ENCODE measurements at regions not wholly inside any gene's neighbourhood (a gene's known extent, or its start where the extent isn't known, plus 50 kb on each side); places are given as distances from the start of the nearest gene placed in this dataset.

DNA sequence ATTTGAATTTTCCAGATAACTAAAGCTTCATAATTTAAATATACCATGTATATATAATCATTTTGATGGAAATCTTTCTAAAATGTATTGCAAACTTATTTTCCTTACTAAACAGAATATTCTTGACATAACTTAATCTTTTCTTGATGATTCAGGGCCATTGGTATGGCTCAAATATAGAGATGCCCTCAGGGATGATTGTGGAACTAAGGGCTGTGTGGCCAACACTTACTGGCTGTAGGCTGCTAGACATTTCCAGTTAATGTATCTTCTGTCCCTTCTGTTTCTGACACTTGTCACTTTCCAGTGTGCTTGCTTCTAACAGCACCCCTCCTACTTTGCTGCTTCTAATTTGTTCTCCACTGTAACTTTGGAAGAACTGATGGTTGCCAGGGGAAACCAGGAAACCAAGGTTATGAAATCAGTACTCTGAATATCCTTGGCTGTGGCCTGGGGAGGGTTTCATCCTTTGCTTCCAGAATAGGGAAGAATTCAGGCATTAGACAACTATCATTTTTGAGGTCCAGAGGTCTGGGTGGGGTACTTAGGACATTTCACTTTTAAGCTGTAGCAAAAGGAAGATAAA, 697.2 kb downstream of the ETS1 start:
- intact Hi-C loops (cut with micrococcal nuclease) = no loop called here
- H3K9me3 Mint-ChIP-seq = peaks cover 5% of the 10 kb centered on the region
- no peak overlapping the region for H3K4me3 Mint-ChIP-seq
- no peaks in the 10 kb centered on the region for H3K27me3 Mint-ChIP-seq
- no peaks in the 10 kb centered on the region for H3K4me1 Mint-ChIP-seq
- H3K36me3 Mint-ChIP-seq (ENCODE audit: low read depth) = no peaks in the 10 kb centered on the region
- no peak overlapping the region for H3K27ac Mint-ChIP-seq
- no peak for DNase-seq

DNA sequence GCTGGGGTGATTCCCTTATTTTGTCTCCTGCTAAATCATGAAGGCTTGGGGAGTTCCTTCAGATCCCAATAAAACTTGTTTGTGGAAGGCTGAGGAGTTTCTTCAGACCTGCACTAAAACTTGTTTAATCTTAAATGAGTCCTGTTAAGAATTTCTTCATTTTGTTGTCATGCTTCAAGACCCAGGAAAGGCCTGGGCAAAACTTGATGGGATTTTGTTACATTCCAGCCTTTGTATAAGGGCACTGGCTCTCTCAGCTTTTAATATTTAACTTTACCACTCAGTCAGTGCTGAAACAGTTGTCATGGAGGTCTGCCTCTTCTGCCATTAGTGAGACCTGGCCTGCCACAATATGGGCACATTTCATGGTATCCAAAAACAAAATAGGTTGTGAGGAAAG, 699.0 kb downstream of the ETS1 start:
- intact Hi-C loops (cut with micrococcal nuclease) = no loop called here
- Mint-ChIP-seq H3K9me3 (peaks cover 5% of the 10 kb centered on the region), H3K4me3 (no peak overlapping the region)

DNA sequence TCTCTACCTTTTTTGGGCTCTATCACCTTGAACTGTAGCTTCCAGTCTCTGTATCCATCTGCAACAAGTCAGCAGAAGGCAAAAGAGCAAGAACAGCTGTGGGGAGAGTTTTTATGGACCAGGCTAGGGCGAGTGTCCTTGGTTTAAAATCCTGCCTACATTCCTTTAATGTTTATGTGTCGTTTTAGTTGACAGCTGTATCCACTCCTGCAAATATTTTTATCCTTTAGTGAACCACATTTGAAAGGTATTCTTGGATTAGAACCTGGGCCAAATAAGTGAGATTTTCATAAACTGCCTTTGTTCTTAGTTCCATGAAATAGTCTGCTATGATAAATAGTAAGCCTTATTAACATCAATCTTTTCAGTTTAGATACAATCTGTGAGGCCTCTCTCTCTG, 712.2 kb downstream of the ETS1 start:
- no peaks in the 10 kb centered on the region for H3K36me3 Mint-ChIP-seq (ENCODE audit: low read depth)
- peaks cover 5% of the 10 kb centered on the region for H3K27me3 Mint-ChIP-seq
- no peak overlapping the region for H3K4me3 Mint-ChIP-seq
- H3K4me1 Mint-ChIP-seq = no peaks in the 10 kb centered on the region
- intact Hi-C loops (cut with micrococcal nuclease) = no loop called here
- no peak for DNase-seq
- H3K27ac Mint-ChIP-seq = no peak overlapping the region
- H3K9me3 Mint-ChIP-seq = no peaks in the 10 kb centered on the region

More for the DNA sequence above, 699.0 kb downstream of the ETS1 start:
- Mint-ChIP-seq H3K36me3 (ENCODE audit: low read depth) (no peaks in the 10 kb centered on the region), H3K4me1 (no peaks in the 10 kb centered on the region), H3K27ac (no peak overlapping the region), H3K27me3 (no peaks in the 10 kb centered on the region)
- no peak for DNase-seq

DNA sequence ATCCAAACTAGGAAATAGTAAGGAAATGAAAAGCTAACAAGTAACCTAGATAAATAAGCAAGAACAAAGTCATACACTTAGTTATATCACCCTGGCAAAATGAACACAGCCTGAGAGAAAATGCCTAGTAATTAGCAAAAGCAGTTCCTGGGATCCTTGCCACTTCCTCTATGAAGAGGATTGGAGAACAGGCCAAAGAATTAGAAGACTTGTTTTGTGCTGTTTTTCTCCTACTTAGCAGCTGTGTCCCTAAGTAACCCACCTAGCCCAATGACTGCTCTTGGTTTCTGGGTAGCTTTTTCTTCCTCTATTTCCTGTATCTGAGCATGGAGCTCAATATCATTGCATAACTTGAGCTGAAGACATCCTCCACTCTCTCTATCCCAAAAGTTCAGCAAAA, 713.9 kb downstream of the ETS1 start:
- no peak overlapping the region for H3K27ac Mint-ChIP-seq
- H3K36me3 Mint-ChIP-seq (ENCODE audit: low read depth) = no peaks in the 10 kb centered on the region
- no peaks in the 10 kb centered on the region for H3K4me1 Mint-ChIP-seq
- no peak overlapping the region for H3K4me3 Mint-ChIP-seq
- H3K27me3 Mint-ChIP-seq = peaks cover 3% of the 10 kb centered on the region
- H3K9me3 Mint-ChIP-seq = no peaks in the 10 kb centered on the region
- intact Hi-C loops (cut with micrococcal nuclease) = no loop called here
- no peak for DNase-seq

DNA sequence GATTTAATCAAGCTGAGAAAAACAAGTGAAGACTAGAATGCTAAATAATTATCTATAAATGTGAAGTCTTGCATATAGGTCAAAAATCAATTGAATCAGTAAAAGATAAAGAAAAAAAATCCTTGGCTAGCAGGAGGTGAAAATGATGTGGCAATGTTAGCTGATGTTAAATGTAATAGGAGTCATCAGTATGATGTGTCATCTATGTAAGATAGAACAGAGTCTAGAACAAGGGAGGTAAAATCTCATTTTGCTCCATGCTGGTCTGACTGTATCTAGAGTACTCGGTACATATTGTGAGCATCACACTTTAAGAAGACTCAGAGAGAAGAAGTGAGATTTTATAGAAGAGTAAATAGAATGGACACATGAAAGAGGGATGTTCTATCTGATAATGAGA, 721.2 kb downstream of the ETS1 start:
- Mint-ChIP-seq H3K4me1 (no peaks in the 10 kb centered on the region), H3K27ac (no peak overlapping the region), H3K27me3 (peaks cover 3% of the 10 kb centered on the region), H3K36me3 (ENCODE audit: low read depth) (no peaks in the 10 kb centered on the region), H3K4me3 (no peak overlapping the region), H3K9me3 (no peaks in the 10 kb centered on the region)
- intact Hi-C loops (cut with micrococcal nuclease) = no loop called here
- no peak for DNase-seq

DNA sequence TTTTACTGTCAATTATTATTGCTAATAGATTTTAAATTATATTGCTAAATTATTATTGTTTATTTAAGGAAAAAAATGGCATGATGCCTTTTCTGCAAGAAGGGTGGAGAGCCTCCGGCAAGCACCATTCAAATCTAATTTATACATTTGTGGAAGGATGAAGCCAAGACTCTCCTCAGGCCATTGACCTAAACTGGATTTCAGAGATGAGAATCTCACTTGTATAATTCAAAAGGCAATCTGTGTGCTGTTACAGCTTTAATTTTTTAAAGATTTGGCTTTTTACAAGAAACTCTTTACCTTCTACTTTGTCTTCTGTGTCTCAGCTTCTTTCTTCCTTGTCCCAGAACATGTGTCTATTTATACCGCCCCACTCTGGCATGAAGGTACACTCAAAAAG, 722.5 kb downstream of the ETS1 start:
- H3K9me3 Mint-ChIP-seq = no peaks in the 10 kb centered on the region
- H3K36me3 Mint-ChIP-seq (ENCODE audit: low read depth) = no peaks in the 10 kb centered on the region
- H3K4me1 Mint-ChIP-seq = no peaks in the 10 kb centered on the region
- no peak overlapping the region for H3K27ac Mint-ChIP-seq
- H3K4me3 Mint-ChIP-seq = no peak overlapping the region
- no peak for DNase-seq
- peaks cover 3% of the 10 kb centered on the region for H3K27me3 Mint-ChIP-seq
- intact Hi-C loops (cut with micrococcal nuclease) = no loop called here

DNA sequence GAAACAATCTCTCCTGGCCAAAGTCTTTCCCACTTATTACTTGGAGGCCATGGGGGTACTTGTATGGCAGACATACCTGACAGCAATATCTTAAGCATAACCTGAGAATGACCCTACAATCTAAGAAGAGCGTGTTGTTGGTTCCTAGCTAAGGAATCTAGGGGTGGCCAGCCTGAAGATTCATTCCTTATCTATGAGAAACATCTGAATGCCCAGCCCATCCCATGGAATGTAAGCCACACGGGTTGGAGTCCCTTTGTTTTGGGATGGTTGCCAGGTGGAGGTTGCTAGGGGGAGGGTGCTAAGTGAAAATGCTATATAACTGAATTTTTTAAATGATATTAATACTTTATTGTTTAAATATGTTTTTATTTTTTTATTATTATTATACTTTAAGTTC, 725.0 kb downstream of the ETS1 start:
- Mint-ChIP-seq H3K9me3 (no peaks in the 10 kb centered on the region), H3K4me3 (no peak overlapping the region), H3K36me3 (ENCODE audit: low read depth) (no peaks in the 10 kb centered on the region), H3K27me3 (peaks cover 3% of the 10 kb centered on the region), H3K27ac (no peak overlapping the region), H3K4me1 (no peaks in the 10 kb centered on the region)
- intact Hi-C loops (cut with micrococcal nuclease) = no loop called here
- no peak for DNase-seq

DNA sequence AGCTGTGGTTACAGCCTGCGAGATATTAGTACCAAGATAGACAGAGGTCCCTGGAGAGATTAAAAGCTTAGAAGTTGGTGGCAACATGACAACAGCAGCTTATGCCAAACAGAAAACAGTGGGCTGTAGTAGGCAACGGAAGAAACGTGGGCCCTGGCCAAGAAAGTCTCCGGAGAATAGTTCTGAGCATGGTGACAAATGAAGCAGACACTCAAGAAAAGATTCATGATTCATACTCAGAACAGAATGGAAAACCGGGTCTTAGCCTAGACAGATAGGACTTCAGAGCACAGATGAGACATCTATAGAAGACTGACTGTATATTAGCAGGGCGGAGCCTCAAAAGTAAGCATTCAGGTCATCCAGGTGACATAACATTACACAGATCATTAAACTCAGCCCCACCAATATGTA, 727.4 kb downstream of the ETS1 start:
- H3K27ac Mint-ChIP-seq = no peak overlapping the region
- intact Hi-C loops (cut with micrococcal nuclease) = no loop called here
- no peaks in the 10 kb centered on the region for H3K27me3 Mint-ChIP-seq
- no peak overlapping the region for H3K4me3 Mint-ChIP-seq
- no peak for DNase-seq
- H3K9me3 Mint-ChIP-seq = no peaks in the 10 kb centered on the region
- no peaks in the 10 kb centered on the region for H3K4me1 Mint-ChIP-seq
- no peaks in the 10 kb centered on the region for H3K36me3 Mint-ChIP-seq (ENCODE audit: low read depth)

DNA sequence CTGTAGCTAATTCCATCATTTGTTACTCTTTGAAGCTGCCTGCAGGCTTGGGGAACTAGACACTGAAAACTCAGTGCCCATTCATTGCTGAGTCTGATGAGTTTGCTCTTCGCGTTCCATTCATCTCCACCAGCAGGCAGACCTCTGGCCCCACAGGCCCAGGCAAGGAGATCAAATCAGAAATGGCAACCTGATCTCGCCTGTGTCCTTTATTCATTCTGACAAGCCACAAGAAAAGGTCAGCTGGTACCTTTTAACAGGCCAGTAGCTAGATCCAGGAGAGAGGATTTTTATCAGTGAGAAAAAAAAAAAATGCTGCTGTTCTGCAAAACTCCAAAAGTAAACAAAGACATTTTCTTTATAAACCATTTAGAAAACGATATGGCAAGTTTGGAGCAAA, 742.5 kb downstream of the ETS1 start:
- intact Hi-C loops (cut with micrococcal nuclease) = no loop called here
- H3K36me3 Mint-ChIP-seq (ENCODE audit: low read depth) = no peaks in the 10 kb centered on the region
- H3K4me1 Mint-ChIP-seq = no peaks in the 10 kb centered on the region
- DNase-seq = no peak
- no peaks in the 10 kb centered on the region for H3K9me3 Mint-ChIP-seq
- H3K27me3 Mint-ChIP-seq = peaks cover 6% of the 10 kb centered on the region
- H3K27ac Mint-ChIP-seq = no peak overlapping the region
- no peak overlapping the region for H3K4me3 Mint-ChIP-seq

DNA sequence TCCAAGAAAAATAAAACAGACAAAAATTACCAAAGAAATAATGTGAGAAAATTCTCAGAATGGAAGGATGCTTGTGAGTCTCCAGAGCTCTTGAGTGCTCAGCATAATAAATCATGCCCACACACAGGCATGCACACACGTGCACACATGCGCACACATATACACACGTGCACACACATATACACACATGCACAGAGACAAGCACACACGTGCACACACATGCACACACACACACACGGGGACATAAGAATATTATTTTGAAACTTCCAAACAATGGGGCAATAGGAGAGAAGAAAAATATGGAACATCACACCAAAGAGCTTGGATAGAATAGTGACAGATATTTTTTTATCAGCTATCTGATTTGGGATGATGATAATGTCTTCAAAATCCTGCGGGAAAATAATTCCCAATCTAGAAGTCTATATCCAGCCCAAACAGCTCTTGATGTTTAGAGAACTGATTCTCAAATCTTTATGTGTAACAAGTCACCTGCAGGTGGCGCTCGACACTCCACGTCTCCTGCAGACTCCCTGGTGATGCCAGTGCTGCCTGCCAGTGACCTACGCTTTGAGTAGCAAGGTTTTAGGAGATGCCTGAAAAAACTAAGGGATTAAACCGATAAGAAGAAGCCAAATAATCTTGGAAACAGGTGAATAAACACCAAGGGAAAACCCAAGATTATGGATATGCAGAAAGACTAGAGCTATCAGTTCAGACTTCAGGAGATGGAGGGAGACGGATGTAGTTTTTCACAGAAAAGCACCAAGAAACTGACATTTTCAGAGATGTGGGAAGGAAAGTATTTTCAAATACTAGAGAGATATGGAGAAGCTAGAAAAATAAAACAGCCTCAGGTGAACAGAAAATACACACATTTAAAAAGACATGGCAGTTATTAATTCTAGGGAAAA, 743.6 kb downstream of the ETS1 start:
- H3K9me3 Mint-ChIP-seq = no peaks in the 10 kb centered on the region
- intact Hi-C loops (cut with micrococcal nuclease) = no loop called here

DNA sequence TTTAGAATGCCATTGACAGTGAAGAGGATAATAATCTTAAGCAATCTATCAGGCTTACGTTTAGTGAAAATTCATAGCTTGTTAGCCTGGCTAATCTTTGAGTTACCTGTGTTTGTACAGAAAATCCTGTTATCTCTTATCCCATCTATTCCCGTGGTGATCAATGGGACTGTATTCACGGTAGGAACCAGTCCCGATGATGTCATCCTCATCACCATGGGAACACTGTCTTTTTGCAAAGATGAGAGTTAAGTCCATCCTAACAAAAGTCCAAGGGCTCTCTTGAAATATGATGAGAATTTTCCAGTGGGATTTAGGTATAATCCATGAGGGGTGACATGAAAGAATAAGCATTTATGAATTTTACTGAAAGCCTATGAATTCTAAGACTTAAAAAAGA, 762.2 kb downstream of the ETS1 start:
- intact Hi-C loops (cut with micrococcal nuclease) = no loop called here

More for the DNA sequence above, 743.6 kb downstream of the ETS1 start:
- H3K27ac Mint-ChIP-seq = no peak overlapping the region
- H3K27me3 Mint-ChIP-seq = peaks cover 6% of the 10 kb centered on the region
- no peaks in the 10 kb centered on the region for H3K4me1 Mint-ChIP-seq
- H3K4me3 Mint-ChIP-seq = no peak overlapping the region
- DNase-seq = peak; percentile 86
- H3K36me3 Mint-ChIP-seq (ENCODE audit: low read depth) = no peaks in the 10 kb centered on the region

DNA sequence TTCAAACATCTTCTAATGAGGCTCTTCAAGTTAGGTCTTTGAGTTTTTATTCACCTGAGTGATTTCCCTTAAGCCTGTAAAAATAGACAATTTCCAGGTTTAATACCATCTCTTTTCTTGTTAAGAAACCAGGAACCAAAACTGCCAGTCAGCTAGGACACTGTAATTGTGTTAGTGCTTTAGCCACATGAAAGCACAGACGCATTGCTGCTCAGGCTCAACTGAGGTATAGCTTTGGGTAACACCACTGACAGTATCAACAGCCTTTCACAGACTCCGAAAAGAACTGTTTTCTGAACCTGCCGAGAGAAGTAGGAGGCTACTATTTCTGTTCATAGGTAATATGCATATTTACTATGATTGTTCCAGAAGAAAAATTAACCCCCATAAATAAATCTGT, 768.7 kb downstream of the ETS1 start:
- Mint-ChIP-seq H3K36me3 (ENCODE audit: low read depth) (no peaks in the 10 kb centered on the region), H3K27me3 (peaks cover under 1% of the 10 kb centered on the region), H3K27ac (no peak overlapping the region), H3K9me3 (no peaks in the 10 kb centered on the region), H3K4me3 (no peak overlapping the region), H3K4me1 (no peaks in the 10 kb centered on the region)
- intact Hi-C loops (cut with micrococcal nuclease) = no loop called here
- peak; percentile 21 for DNase-seq

More for the DNA sequence above, 762.2 kb downstream of the ETS1 start:
- Mint-ChIP-seq H3K4me1 (no peaks in the 10 kb centered on the region), H3K4me3 (no peak overlapping the region), H3K27ac (no peak overlapping the region), H3K27me3 (peaks cover 7% of the 10 kb centered on the region), H3K9me3 (no peaks in the 10 kb centered on the region), H3K36me3 (ENCODE audit: low read depth) (no peaks in the 10 kb centered on the region)
- DNase-seq = peak; percentile 7

DNA sequence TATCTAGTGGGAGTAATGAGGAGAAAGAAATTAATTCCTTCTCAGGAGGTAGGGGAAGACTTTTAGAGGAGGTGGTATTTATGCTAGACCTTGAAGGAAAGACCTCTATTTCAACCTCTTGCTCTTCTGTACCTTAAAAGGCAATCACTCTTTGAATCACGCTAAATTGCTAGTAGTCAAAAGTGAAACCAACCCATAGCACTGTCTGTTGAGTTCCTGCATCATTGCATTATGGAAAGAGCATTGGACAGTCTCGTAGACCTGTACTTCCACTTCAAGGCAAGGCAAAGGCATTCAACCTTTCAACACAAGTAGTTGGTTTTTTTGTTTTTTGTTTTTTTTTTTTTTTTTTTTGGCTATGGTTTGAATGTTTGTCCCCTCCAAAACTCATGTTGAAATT, 770.4 kb downstream of the ETS1 start:
- no peak overlapping the region for H3K27ac Mint-ChIP-seq
- intact Hi-C loops (cut with micrococcal nuclease) = no loop called here
- H3K4me3 Mint-ChIP-seq = no peak overlapping the region
- peak; percentile 27 for DNase-seq
- H3K4me1 Mint-ChIP-seq = no peaks in the 10 kb centered on the region
- H3K27me3 Mint-ChIP-seq = peaks cover 2% of the 10 kb centered on the region
- no peaks in the 10 kb centered on the region for H3K9me3 Mint-ChIP-seq
- no peaks in the 10 kb centered on the region for H3K36me3 Mint-ChIP-seq (ENCODE audit: low read depth)

DNA sequence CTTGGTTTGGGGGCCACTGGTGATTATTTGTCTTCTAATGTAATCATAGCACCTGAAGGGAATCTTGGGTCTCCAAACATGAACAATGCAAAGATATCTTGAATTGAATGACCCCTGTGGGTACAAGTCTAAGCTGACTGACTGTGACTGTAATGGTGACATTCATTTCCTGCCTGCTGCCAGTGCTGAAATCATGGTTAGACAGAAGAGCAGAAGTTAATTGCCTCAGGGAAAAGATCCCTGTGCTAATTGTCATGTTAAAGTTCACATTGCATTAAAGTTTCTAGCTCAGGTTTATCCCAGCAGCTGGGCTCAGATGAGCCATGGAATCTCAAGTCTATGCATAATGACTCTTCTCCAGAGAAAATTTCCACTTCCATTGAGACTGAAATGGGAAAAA, 772.0 kb downstream of the ETS1 start:
- peaks cover 2% of the 10 kb centered on the region for H3K27me3 Mint-ChIP-seq
- DNase-seq = peak; percentile 28
- H3K36me3 Mint-ChIP-seq (ENCODE audit: low read depth) = no peaks in the 10 kb centered on the region
- no peak overlapping the region for H3K27ac Mint-ChIP-seq
- intact Hi-C loops (cut with micrococcal nuclease) = no loop called here
- no peaks in the 10 kb centered on the region for H3K4me1 Mint-ChIP-seq
- H3K9me3 Mint-ChIP-seq = no peaks in the 10 kb centered on the region
- no peak overlapping the region for H3K4me3 Mint-ChIP-seq

All from activated CD4-positive, alpha-beta T cell treated with anti-CD3 and anti-CD28 coated beads, Interleukin-2, amount 10 ng/mL, durations not matched to agents 24 days and 14 days (primary cell).